Activated B cell treated with CpG ODN at 0.5 μM for 24 hours (primary cell): ENCODE measurements at regions not wholly inside any gene's neighbourhood (a gene's known extent, or its start where the extent isn't known, plus 50 kb on each side); places are given as distances from the start of the nearest gene placed in this dataset.

Experiments used
- ATAC-seq: fragments of 200-7000 bp; cut with Tn5 transposase; one replicate; pipeline ENCODE4 v1.10.0; 2021; ENCODE audit warnings: low read depth, mild to moderate bottlenecking, moderate library complexity
- CTCF ChIA-PET: fragments of 350-600 bp; sonication (Branson Sonifier 250); formaldehyde crosslinking; loops from one replicate; lab custom pipeline; 2021; ENCODE audit warnings: antibody characterized with exemption; lab: Charles Lee
- POLR2A ChIA-PET: fragments of 350-600 bp; sonication (Branson Sonifier 250); formaldehyde crosslinking; loops from one replicate; lab custom pipeline; 2021; ENCODE audit warnings: antibody characterized with exemption; lab: Charles Lee
- DNase-seq: peaks from one replicate; pipeline ENCODE4 v3.0.0; 2022
- H3K27ac Mint-ChIP-seq: one replicate; pipeline ENCODE4 v1.8.0; 2020; ENCODE audit warnings: mixed read lengths
- H3K27me3 Mint-ChIP-seq: one replicate; pipeline ENCODE4 v1.8.0; 2021; ENCODE audit warnings: mixed read lengths
- H3K36me3 Mint-ChIP-seq: one replicate; pipeline ENCODE4 v1.8.0; 2021; ENCODE audit warnings: low read depth, mixed read lengths
- H3K4me1 Mint-ChIP-seq: one replicate; pipeline ENCODE4 v1.8.0; 2021; ENCODE audit warnings: mixed read lengths
- H3K4me3 Mint-ChIP-seq: one replicate; pipeline ENCODE4 v1.8.0; 2020; ENCODE audit warnings: mild to moderate bottlenecking, mixed read lengths
- H3K9me3 Mint-ChIP-seq: one replicate; pipeline ENCODE4 v1.8.0; 2020; ENCODE audit warnings: mixed read lengths
- CTCF ChIP-seq: fragments of 200-600 bp; IDR thresholded peaks from one replicate; pipeline ENCODE4 v1.8.0; 2022; ENCODE audit warnings: antibody characterized with exemption, mild to moderate bottlenecking
- intact Hi-C: fragments of 100-400 bp; cut with micrococcal nuclease; formaldehyde crosslinking; loops from one replicate; pipeline ENCODE4 v1.15.1; 2024

GRCh38 chr18:47605093-47605492, 325.4 kb downstream of the SMAD2 start:
- intact Hi-C loops, result no loop called here
- TF ChIP-seq CTCF, result no peak
- ATAC-seq (no peak), DNase-seq (no peak)
- H3K27ac Mint-ChIP-seq, result no peak overlapping the region
- H3K9me3 Mint-ChIP-seq, result no peaks in the 10 kb centered on the region
- peaks cover 9% of the 10 kb centered on the region for H3K27me3 Mint-ChIP-seq
- ChIA-PET CTCF (no interaction called here), POLR2A (no interaction called here)
- H3K4me3 Mint-ChIP-seq, result no peak overlapping the region
- no peaks in the 10 kb centered on the region for H3K36me3 Mint-ChIP-seq
- H3K4me1 Mint-ChIP-seq, result no peaks in the 10 kb centered on the region

- intact Hi-C loops, result no loop called here
- H3K4me3 Mint-ChIP-seq, result no peak overlapping the region
Measured at GRCh38 chr18:47604021-47604420, 326.4 kb downstream of the SMAD2 start.

GRCh38 chr18:47603158-47603557, 327.3 kb downstream of the SMAD2 start:
- Mint-ChIP-seq H3K4me3 (no peak overlapping the region), H3K9me3 (no peaks in the 10 kb centered on the region), H3K27ac (no peak overlapping the region), H3K4me1 (no peaks in the 10 kb centered on the region), H3K27me3 (peaks cover 5% of the 10 kb centered on the region), H3K36me3 (no peaks in the 10 kb centered on the region)
- DNase-seq (no peak), ATAC-seq (no peak)
- CTCF ChIA-PET, result interaction anchor here (0.7 kb wide), 1 partner anchor 146 kb away, joined by 5 read pairs; no protein-coding TSS in a partner anchor
- no peak for TF ChIP-seq CTCF
- POLR2A ChIA-PET, result no interaction called here
- intact Hi-C loops, result no loop called here

More at GRCh38 chr18:47604021-47604420, 326.4 kb downstream of the SMAD2 start:
- no peak for TF ChIP-seq CTCF
- H3K4me1 Mint-ChIP-seq, result no peaks in the 10 kb centered on the region
- H3K9me3 Mint-ChIP-seq, result no peaks in the 10 kb centered on the region
- H3K27me3 Mint-ChIP-seq, result peaks cover 9% of the 10 kb centered on the region
- DNase-seq (no peak), ATAC-seq (no peak)
- no peak overlapping the region for H3K27ac Mint-ChIP-seq
- CTCF ChIA-PET, result no interaction called here
- POLR2A ChIA-PET, result no interaction called here
- H3K36me3 Mint-ChIP-seq, result no peaks in the 10 kb centered on the region

- H3K4me3 Mint-ChIP-seq, result no peak overlapping the region
- intact Hi-C loops, result no loop called here
- no peaks in the 10 kb centered on the region for H3K36me3 Mint-ChIP-seq
- no peak for TF ChIP-seq CTCF
- H3K27ac Mint-ChIP-seq, result no peak overlapping the region
- H3K9me3 Mint-ChIP-seq, result no peaks in the 10 kb centered on the region
- no peaks in the 10 kb centered on the region for H3K27me3 Mint-ChIP-seq
- POLR2A ChIA-PET, result no interaction called here
- ATAC-seq, result no peak
- no peaks in the 10 kb centered on the region for H3K4me1 Mint-ChIP-seq
- no peak for DNase-seq
- CTCF ChIA-PET, result no interaction called here
Measured at GRCh38 chr18:47602273-47602897, 328.1 kb downstream of the SMAD2 start.

- Mint-ChIP-seq H3K4me1 (no peaks in the 10 kb centered on the region), H3K27me3 (no peaks in the 10 kb centered on the region)
- CTCF ChIA-PET, result no interaction called here
Measured at GRCh38 chr18:47601581-47602272, 328.7 kb downstream of the SMAD2 start.

More at GRCh38 chr18:47601581-47602272, 328.7 kb downstream of the SMAD2 start:
- intact Hi-C loops, result no loop called here
- ATAC-seq (no peak), DNase-seq (no peak)
- TF ChIP-seq CTCF, result no peak
- no peak overlapping the region for H3K27ac Mint-ChIP-seq
- no peak overlapping the region for H3K4me3 Mint-ChIP-seq
- POLR2A ChIA-PET, result no interaction called here
- H3K9me3 Mint-ChIP-seq, result no peaks in the 10 kb centered on the region
- H3K36me3 Mint-ChIP-seq, result no peaks in the 10 kb centered on the region
